ENCODE measurements at regions not wholly inside any gene's neighbourhood (a gene's known extent, or its start where the extent isn't known, plus 50 kb on each side); places are given as distances from the start of the nearest gene placed in this dataset.

DNA sequence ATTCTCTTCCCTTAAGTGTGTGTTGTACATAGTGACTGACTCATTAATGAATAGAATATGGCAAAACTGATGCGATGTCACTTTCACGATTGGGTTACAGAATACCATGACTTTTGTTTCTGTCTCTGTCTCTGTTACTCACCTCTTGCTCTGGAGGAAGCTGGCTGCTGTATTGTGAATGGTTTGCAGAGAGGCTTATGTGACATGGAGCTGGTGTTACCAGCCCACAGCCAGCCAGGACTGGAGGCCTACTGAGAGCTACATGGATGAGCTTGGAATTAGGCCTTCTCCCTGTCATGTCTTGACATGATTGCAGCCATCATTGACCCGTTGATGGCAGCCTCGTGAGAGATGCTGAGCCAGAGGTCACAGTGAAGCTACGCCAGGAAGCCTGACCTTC lies 161.9 kb downstream of the TAF11L14 start:
- TF ChIP-seq, protein P1, sequence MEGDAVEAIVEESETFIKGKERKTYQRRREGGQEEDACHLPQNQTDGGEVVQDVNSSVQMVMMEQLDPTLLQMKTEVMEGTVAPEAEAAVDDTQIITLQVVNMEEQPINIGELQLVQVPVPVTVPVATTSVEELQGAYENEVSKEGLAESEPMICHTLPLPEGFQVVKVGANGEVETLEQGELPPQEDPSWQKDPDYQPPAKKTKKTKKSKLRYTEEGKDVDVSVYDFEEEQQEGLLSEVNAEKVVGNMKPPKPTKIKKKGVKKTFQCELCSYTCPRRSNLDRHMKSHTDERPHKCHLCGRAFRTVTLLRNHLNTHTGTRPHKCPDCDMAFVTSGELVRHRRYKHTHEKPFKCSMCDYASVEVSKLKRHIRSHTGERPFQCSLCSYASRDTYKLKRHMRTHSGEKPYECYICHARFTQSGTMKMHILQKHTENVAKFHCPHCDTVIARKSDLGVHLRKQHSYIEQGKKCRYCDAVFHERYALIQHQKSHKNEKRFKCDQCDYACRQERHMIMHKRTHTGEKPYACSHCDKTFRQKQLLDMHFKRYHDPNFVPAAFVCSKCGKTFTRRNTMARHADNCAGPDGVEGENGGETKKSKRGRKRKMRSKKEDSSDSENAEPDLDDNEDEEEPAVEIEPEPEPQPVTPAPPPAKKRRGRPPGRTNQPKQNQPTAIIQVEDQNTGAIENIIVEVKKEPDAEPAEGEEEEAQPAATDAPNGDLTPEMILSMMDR (conservative IDR thresholded peaks at IDR 0.05 in 1 of 2, IDR thresholded peaks at IDR 0.05 in 1 of 2; ENCODE audit: low read depth in 1 of 2, low read length in 2 of 2), result no peak
- no peak for TF ChIP-seq EZH2 (IDR thresholded peaks at IDR 0.05; ENCODE audit: low read length, missing control alignments)
